Endometrial microvascular endothelial cells (primary cell): ENCODE measurements at regions not wholly inside any gene's neighbourhood (a gene's known extent, or its start where the extent isn't known, plus 50 kb on each side); places are given as distances from the start of the nearest gene placed in this dataset.

Experiments used
- in situ Hi-C: cut with HindIII; loops from 2 replicates; pipeline ENCODE4 v1.10.0; 2017; ENCODE audit warnings: low sequenced_read_pairs, low pct_unique_long_range_greater_than_20kb; ENCODE audit errors: inconsistent ontology term

GRCh38 chr2:122132147-122132691, 376.8 kb downstream of the TSN start:
- in situ Hi-C loops, result no loop called here

DNA sequence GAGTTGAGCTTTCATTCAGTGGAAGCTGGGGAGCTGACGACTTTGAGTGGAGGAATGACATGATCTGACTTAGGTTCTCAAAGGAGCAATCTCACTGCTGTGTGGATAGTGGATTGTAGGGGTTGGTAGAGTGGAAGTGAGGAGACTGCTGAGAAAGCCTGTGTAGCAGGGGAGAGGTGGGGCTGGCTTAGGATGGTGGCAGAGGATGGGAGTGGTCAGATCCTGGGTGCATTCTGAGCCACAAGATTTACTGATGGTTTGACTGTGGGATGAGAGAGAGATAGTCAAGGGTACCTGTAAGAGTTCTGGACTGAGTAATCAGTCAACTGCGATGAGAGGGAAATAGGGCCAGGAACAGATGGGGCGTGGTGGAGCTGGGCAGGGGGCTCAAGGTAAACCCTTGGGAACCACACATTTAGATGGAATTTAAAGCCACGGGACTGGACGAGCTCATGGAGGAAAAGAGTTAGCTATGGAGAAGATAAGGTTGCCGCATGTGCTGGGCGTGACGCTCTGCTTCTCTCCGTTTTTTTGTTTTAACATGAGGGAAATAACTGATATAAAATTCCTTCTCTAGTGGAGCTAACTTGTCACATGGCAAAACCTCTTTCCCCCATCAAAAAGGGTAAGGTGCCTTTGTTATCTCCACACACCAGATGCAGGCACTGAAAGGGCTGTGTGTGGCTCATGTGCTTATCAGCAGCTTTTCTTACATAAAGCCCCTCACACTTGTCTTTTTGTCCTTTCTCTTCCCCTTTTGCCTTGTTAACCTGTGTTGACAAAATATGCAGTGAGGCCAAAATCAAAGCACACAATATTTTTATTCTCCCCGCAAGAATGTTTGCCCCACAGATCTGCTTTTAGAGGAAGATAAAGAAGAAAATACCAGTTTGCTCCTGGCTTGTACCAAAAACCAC, 379.8 kb downstream of the TSN start:
- in situ Hi-C loops, result no loop called here

DNA sequence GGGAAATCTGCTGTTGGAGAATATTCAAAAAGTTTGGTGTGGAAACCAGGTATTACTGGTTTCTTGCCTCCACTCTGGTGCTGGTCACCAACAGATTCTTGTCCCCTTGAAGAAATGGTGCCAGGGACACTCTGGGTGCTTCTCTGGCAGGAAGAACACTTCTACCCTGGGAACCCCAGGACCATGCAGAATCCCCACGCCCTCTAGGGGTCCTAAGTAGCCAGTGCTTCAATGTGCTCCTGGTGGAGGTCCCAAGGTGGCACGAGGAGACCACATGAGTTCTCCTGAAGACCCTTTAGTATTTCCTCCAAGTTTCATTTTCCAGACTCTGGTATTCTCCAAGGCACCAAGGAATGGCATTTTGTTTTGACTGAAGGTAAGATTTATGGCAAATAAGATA, 380.6 kb downstream of the TSN start:
- in situ Hi-C loops, result no loop called here

DNA sequence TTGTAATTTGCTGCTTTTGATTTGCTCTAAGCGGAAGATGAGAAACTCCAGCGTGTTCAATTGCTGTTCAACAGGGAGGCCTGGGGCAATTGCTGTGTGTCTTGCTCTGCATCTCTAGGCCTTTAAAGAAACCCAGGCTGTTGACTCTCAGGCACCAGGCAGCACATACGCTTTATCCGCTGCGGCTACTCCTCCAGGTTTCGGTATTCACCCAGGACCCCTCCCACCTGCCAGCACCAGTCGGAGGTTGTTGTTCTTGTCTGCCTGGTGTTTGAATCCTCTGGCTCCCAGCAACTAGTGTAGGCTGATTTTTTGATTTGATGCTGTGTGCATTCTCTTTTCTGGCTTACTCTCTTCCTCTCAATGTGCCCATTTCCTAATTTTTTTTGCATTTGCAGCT, 383.1 kb downstream of the TSN start:
- in situ Hi-C loops, result no loop called here

DNA sequence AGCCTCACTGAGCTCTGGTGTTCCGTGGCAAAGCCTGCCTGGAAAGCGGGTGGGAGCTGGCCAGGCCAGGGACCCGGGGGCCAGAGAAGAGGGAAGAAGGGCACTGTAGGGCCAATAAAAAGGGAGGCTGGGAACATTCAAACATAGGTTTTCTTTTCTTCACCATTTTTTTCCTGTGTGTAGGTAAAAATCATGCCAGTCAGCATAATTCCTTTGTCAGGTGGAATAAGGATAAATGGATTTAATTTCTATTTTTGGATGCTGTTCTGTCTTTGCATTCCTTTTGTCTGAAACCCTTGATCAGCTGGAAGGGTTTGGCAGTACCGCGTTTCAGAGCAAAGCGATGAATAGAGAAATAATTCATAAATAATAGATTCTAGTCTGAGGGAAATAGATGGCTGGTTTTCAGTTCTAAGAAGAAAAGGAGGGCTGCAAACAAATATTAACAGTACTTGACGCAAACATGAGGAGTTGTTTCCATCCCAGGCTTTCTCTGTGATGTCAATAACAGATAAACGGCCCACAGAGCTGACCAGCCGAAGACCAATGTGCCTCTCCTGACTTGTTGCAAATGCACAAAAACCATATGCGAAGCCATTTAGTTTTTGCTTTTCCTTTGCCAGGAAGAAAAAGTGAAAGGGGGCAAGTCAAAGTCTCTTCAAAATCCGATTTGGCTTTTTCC, 384.4 kb downstream of the TSN start:
- in situ Hi-C loops, result no loop called here

GRCh38 chr2:122144884-122145283, 389.4 kb downstream of the TSN start:
- in situ Hi-C loops, result no loop called here

DNA sequence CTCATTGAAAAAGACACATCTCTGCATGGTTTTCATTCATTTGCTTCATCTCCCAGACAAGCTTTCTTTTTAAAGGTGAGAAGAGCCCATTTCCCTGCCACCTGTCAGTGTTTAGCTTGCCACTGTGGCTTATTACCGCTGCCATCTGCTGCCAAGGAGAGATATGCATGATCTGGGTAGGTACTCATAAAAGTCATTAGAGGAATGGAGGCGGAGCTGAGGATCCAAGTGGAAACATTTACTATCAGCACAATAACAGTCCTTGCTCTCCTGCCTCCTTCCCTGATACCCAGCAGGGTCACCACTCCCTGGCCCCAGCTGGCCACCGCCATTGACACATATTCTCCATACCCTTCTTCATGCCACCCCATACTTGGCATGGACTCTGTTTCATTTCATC, 390.4 kb downstream of the TSN start:
- in situ Hi-C loops, result no loop called here

- in situ Hi-C loops, result no loop called here
Observed at GRCh38 chr2:122148128-122148767, 392.8 kb downstream of the TSN start.

- in situ Hi-C loops, result no loop called here
Observed at GRCh38 chr2:122150524-122151280, 395.3 kb downstream of the TSN start.

GRCh38 chr2:122152571-122152970, 397.1 kb downstream of the TSN start:
- in situ Hi-C loops, result no loop called here

DNA sequence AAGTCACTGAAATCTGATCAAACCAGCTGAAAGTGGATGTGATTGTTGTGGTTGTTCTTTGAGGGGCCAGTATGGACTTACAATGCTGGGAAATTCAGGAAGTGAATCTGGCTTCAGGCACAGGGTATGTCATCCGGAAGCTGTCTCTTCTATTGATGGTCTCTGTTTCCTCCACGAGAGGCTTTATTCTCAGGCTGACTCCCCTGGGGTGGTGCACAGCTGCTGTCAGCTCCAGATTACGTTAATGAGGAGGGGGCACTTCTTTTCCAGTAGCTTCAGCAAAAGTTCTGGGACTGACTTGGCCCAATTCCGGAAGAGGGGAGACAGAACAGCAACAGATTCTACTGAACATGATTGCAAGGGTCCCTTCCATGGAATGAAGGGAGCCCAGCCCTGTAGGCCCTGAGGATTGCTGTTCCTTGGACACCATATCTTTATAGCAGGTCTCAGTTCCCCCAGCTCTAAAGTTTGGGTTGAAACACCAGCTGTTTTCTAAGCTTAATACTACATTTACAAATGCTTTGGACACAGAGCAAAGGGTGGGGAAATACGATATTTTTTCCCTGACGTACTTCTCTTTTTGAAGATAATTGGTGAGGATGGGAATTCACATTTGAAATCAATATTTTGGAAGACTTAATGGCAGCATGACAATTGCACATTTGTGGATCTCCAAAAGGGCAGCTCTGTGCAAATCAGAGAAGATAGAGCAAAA, 400.9 kb downstream of the TSN start:
- in situ Hi-C loops, result no loop called here

GRCh38 chr2:122157158-122157557, 401.7 kb downstream of the TSN start:
- in situ Hi-C loops, result no loop called here

DNA sequence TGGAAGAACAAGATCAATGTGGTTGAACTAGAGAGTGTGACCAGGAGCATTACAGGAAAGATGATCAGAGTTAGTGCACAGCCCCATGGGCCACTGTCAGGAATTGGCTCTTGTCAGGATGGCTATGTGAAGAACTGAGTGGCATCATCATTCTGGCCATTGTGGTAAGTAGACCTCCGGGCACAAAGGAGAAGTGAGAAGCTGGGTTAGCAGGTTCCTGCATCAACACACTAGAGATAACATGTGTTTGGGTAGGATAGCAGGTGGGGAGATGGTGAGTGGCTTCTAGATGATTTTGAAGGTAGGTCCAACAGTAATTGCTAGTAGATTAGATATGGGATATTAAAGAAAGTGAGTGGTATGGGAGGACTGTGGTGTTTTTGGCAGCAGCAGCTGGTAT, 408.2 kb downstream of the TSN start:
- in situ Hi-C loops, result no loop called here

- in situ Hi-C loops, result no loop called here
Observed at GRCh38 chr2:122164964-122165363, 409.5 kb downstream of the TSN start.

GRCh38 chr2:122166820-122167219, 411.4 kb downstream of the TSN start:
- in situ Hi-C loops, result no loop called here

DNA sequence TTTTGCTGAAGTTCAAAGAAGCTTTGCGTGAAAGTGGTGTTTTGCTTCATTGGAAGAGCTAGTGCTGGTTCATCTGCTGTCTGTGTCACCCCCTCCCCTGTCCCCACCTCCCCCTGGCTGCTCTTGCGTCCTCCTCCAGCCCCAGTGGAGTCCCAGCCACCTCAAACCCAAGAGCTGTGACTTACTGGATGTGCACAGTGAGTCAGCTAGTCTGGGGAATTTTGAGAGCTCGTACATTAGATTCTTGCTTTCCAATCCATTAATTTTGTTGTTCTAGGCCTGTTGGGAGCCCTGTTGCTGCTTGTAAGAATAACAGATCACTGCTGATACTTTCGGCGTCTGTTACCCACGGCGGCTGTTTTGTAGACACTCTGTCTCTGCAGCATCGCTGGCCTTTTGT, 412.1 kb downstream of the TSN start:
- in situ Hi-C loops, result no loop called here

- in situ Hi-C loops, result no loop called here
Observed at GRCh38 chr2:122168799-122169198, 413.3 kb downstream of the TSN start.

DNA sequence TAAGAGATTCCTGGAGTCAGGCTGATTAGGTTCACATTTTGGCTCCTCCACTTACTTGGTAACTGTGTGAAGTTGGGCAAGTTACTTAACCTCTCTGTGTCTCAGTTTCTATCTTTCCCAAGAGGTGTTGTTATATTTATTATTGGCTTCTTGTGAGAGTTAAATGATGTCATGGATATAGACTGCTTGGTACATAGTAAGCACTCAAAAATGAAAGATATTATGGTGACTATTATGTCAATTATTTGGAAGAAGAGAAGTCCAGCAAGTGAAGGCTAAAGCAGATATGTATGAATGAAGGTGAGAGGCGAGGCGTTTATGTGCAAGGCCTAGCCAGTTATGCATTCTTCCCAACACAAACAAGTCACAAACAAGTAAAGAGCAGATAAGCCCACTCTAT, 417.4 kb downstream of the TSN start:
- in situ Hi-C loops, result no loop called here
